ENCODE measurements at regions not wholly inside any gene's neighbourhood (a gene's known extent, or its start where the extent isn't known, plus 50 kb on each side); places are given as distances from the start of the nearest gene placed in this dataset.
"Not testable (repeated sequence)": the region's sequence is repeated elsewhere in the genome, so short reads cannot be mapped to it uniquely, and the experiment has no call there.

- H3K4me3 ChIP-seq (ENCODE audit: low read depth in 2 of 2, low read length in 1 of 2); H3K79me2 ChIP-seq (ENCODE audit: insufficient read depth); H4K20me1 ChIP-seq (ENCODE audit: insufficient read depth); CTCF ChIA-PET; H3K4me2 ChIP-seq; H2AFZ ChIP-seq (ENCODE audit: low read depth); POLR2A ChIA-PET; H3K27me3 ChIP-seq (ENCODE audit: insufficient read depth); H3K4me1 ChIP-seq (ENCODE audit: control insufficient read depth in 1 of 2, insufficient read depth in 2 of 2, low read depth in 1 of 2, low read length in 1 of 2); H3K36me3 ChIP-seq (replicated peaks in 1 of 2; ENCODE audit: control insufficient read depth in 1 of 2, insufficient read depth in 2 of 2, low read length in 1 of 2); H3K9me3 ChIP-seq; H3K9ac ChIP-seq; H3F3A ChIP-seq (replicated peaks; ENCODE audit: insufficient read depth); H3K27ac ChIP-seq (ENCODE audit: low read depth in 2 of 2, low read length in 1 of 2); H3K9me2 ChIP-seq; DNase-seq: not testable (repeated sequence)
- 82% methylated on average over 7 of the region's 8 CpGs for WGBS (ENCODE audit: low lambda C conversion rate)
Measured at GRCh38 chr4:118442115-118442837, 89.5 kb upstream of the PRSS12 start.

- DNase-seq; H3K4me3 ChIP-seq (ENCODE audit: low read depth in 2 of 2, low read length in 1 of 2); H3K36me3 ChIP-seq (replicated peaks in 1 of 2; ENCODE audit: control insufficient read depth in 1 of 2, insufficient read depth in 2 of 2, low read length in 1 of 2); H3K79me2 ChIP-seq (ENCODE audit: insufficient read depth); H2AFZ ChIP-seq (ENCODE audit: low read depth); POLR2A ChIA-PET; H3K27ac ChIP-seq (ENCODE audit: low read depth in 2 of 2, low read length in 1 of 2); H4K20me1 ChIP-seq (ENCODE audit: insufficient read depth); CTCF ChIA-PET; H3K9ac ChIP-seq; H3K4me2 ChIP-seq; H3K9me3 ChIP-seq; H3K4me1 ChIP-seq (ENCODE audit: control insufficient read depth in 1 of 2, insufficient read depth in 2 of 2, low read depth in 1 of 2, low read length in 1 of 2); H3F3A ChIP-seq (replicated peaks; ENCODE audit: insufficient read depth); H3K27me3 ChIP-seq (ENCODE audit: insufficient read depth); H3K9me2 ChIP-seq: not testable (repeated sequence)
- 89% methylated on average over 3 of the region's 3 CpGs for WGBS (ENCODE audit: low lambda C conversion rate)
Measured at GRCh38 chr4:118447397-118447796, 94.6 kb upstream of the PRSS12 start.

- H3K9me2 ChIP-seq; H3F3A ChIP-seq (replicated peaks; ENCODE audit: insufficient read depth); CTCF ChIA-PET; H3K4me2 ChIP-seq; H3K9me3 ChIP-seq; H3K27ac ChIP-seq (ENCODE audit: low read depth in 2 of 2, low read length in 1 of 2); H3K27me3 ChIP-seq (ENCODE audit: insufficient read depth); H2AFZ ChIP-seq (ENCODE audit: low read depth); H3K4me3 ChIP-seq (ENCODE audit: low read depth in 2 of 2, low read length in 1 of 2); H3K9ac ChIP-seq; H4K20me1 ChIP-seq (ENCODE audit: insufficient read depth); H3K36me3 ChIP-seq (replicated peaks in 1 of 2; ENCODE audit: control insufficient read depth in 1 of 2, insufficient read depth in 2 of 2, low read length in 1 of 2); H3K79me2 ChIP-seq (ENCODE audit: insufficient read depth); H3K4me1 ChIP-seq (ENCODE audit: control insufficient read depth in 1 of 2, insufficient read depth in 2 of 2, low read depth in 1 of 2, low read length in 1 of 2); DNase-seq; POLR2A ChIA-PET: not testable (repeated sequence)
- WGBS (ENCODE audit: low lambda C conversion rate), result 50% methylated on average over 1 of the region's 1 CpG
Measured at GRCh38 chr4:118454857-118455256, 102.1 kb upstream of the PRSS12 start.

- H3K9me3 ChIP-seq; H3K79me2 ChIP-seq (ENCODE audit: insufficient read depth); H3K36me3 ChIP-seq (replicated peaks in 1 of 2; ENCODE audit: control insufficient read depth in 1 of 2, insufficient read depth in 2 of 2, low read length in 1 of 2); H2AFZ ChIP-seq (ENCODE audit: low read depth); H3K9me2 ChIP-seq; H3F3A ChIP-seq (replicated peaks; ENCODE audit: insufficient read depth); POLR2A ChIA-PET; H3K4me1 ChIP-seq (ENCODE audit: control insufficient read depth in 1 of 2, insufficient read depth in 2 of 2, low read depth in 1 of 2, low read length in 1 of 2); H3K4me3 ChIP-seq (ENCODE audit: low read depth in 2 of 2, low read length in 1 of 2); H3K27me3 ChIP-seq (ENCODE audit: insufficient read depth); H4K20me1 ChIP-seq (ENCODE audit: insufficient read depth); DNase-seq; H3K4me2 ChIP-seq; H3K9ac ChIP-seq; CTCF ChIA-PET; H3K27ac ChIP-seq (ENCODE audit: low read depth in 2 of 2, low read length in 1 of 2): not testable (repeated sequence)
- WGBS (ENCODE audit: low lambda C conversion rate), result 48% methylated on average over 5 of the region's 5 CpGs
Measured at GRCh38 chr4:118461435-118461834, 108.6 kb upstream of the PRSS12 start.

GRCh38 chr4:118465831-118466230 lies 113.0 kb upstream of the PRSS12 start:
- DNase-seq, result peak; percentile 4
- CTCF ChIA-PET, result not testable (repeated sequence)

More at GRCh38 chr4:118465831-118466230, 113.0 kb upstream of the PRSS12 start:
- H4K20me1 ChIP-seq (ENCODE audit: insufficient read depth); H3K27ac ChIP-seq (ENCODE audit: low read depth in 2 of 2, low read length in 1 of 2); H3K4me1 ChIP-seq (ENCODE audit: control insufficient read depth in 1 of 2, insufficient read depth in 2 of 2, low read depth in 1 of 2, low read length in 1 of 2); H3K4me2 ChIP-seq; H3K79me2 ChIP-seq (ENCODE audit: insufficient read depth); H3K9ac ChIP-seq; H3K27me3 ChIP-seq (ENCODE audit: insufficient read depth); H3K4me3 ChIP-seq (ENCODE audit: low read depth in 2 of 2, low read length in 1 of 2); H2AFZ ChIP-seq (ENCODE audit: low read depth); H3K36me3 ChIP-seq (replicated peaks in 1 of 2; ENCODE audit: control insufficient read depth in 1 of 2, insufficient read depth in 2 of 2, low read length in 1 of 2); H3K9me3 ChIP-seq; POLR2A ChIA-PET; H3K9me2 ChIP-seq; H3F3A ChIP-seq (replicated peaks; ENCODE audit: insufficient read depth): not testable (repeated sequence)
- 48% methylated on average over 2 of the region's 2 CpGs for whole genome bisulfite sequencing (ENCODE audit: low lambda C conversion rate)

Data from SK-N-SH (cell line).